HG03575 (cell line): ENCODE measurements at regions not wholly inside any gene's neighbourhood (a gene's known extent, or its start where the extent isn't known, plus 50 kb on each side); places are given as distances from the start of the nearest gene placed in this dataset.

Experiments
- ATAC-seq: cut with Tn5 transposase; IDR thresholded peaks from one replicate; pipeline ENCODE4 v1.9.1; 2021; ENCODE audit not compliant: unreplicated experiment, insufficient number of reproducible peaks, low FRiP score; ENCODE audit errors: extremely low read depth

DNA sequence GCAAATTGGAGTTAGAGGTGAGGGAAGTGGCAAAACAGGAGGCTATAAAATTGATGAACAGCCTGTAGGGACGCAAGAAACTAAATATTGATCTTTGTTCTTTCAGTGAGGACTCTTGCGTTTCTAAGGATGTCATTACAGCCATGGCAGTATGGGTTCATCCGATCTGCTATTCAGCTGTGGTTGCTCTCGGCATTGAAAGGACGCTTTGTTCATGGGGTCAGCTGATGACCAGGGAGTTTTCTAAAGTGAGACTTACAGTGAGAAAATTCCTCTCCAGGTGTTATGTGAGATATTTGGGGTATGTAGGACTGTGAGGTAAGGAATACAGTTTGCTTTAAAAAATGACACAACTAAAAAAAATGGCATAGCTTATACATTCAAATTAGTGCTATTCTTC is 52.7 kb upstream of the PELI1 start:
- no peak for ATAC-seq

DNA sequence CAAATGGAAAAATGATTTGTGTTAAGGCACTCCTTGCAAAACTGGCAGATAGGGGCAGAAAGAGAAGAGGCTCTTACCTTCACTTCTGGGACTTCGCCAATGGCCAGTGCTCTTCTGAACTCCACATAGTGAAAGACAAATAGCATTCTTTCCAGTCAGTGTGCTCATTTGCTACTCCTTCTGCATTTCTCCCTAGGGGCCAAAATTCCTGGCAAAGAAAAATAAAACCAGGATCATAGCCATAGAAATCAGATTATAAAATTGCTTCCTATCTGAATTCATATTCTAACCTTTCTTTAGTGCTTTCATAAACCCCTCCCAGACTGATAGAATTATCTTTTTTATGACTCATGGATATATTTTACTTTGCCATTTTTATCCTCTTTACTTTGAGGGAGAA is 56.9 kb upstream of the PELI1 start:
- no peak for ATAC-seq

DNA sequence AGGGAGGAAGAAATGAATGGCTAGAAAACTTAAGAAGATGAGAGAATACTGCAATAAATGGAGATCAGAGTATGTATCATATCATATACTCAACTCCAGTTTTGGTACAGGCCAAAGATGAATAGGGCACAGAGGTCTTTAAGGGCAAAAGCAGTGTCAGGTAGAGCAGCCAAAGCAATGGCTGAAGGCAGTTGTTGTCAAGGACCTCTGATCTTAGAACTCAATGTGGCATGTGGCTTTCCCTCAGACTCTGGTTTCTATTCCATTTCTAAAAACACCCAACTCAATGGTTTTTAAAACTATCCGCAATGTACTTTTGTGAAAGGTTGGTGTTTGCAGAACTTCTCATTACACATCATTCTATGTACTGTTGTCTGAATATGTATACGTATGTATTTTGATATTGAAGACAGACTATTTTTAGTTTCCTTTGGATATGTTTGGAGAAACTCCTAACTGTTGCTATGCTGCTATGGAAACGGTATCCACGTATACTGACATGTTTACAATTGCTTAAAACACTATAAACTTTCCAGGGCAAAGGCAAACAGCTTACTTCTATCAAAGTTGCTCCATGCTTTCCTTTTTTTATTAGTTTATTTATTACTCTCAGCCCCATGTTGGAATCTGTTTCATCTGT is 58.1 kb upstream of the PELI1 start:
- no peak for ATAC-seq

GRCh38 chr2:64203131-64203857 is 59.1 kb upstream of the PELI1 start:
- ATAC-seq = no peak

DNA sequence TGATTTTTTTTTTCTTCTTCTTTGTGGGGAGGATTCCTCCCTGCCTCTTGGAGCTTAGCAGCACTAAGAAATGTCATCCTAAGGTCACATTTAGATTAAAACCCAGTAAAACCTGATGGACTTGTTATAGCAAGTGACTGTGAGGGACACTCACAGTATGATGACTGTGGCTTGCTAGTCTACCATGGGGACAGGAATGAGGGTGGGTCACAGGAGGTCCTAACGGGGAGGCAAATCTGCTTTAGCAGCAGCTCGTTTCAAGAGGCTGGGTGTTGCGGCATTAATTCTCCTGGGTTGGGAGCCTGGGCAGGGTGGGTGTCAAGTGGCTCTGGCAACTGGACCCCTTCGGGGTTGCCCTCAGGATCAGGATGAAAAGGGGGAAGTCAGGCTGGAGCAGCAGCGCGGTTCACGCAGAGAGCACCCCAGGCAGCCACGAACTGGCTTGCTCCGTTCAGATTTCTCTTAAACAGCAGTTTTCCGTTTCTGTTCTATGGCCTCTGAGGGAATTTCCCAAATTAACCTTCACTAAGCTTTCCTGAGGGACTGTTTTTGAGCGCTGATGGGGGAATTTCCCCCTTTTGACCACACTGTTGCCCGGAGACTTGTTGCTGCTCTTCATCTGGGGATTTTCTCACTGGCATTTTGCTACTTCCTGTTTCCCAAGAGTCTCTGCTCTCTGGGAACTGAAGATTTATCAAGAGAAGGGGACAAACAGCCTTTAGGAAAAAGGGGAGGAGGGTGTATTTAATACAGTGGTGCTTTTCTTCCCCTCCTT is 59.8 kb upstream of the PELI1 start:
- ATAC-seq = peak; percentile 31

DNA sequence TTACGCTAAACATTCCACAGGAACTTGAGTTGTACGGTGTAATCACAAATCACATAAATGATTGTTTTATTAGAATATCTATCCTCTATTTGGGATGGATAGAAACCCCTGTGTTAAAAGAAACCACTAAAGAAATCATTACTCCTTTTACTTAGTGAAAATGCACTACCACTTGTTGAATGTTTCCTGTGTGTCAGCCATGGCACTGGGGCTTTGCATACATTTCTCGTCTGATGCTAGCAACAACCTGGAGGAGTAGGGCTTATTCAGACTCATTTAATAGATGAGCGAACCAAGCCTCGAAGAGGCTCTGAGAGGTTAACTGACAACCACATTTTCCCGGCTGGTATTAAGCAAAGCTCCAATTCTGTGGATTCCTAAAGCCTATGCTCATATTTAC is 60.5 kb upstream of the PELI1 start:
- ATAC-seq = no peak

GRCh38 chr2:64205415-64205814 is 61.2 kb upstream of the PELI1 start:
- ATAC-seq = no peak

- ATAC-seq = no peak
Observed at GRCh38 chr2:64207573-64207972, 63.4 kb upstream of the PELI1 start.

DNA sequence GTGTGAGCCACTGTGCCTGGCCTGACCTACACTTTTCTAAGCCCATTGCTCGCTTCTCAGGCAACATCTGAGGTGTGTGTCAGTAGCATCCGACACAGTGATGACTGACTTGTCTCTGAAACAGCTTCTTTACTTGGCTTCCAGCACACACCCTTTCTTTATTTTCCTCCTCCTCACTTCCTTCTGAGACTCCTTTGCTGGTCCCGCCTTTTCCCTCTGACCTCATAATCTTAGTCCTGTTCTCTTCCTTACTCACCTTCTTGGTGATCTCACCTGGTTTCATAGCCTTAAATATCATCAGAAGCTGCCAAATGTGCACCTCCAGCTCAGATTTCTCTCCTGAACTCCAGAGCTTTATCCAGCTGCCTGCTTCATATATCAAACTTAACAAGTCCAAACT is 66.6 kb upstream of the PELI1 start:
- ATAC-seq = no peak

- no peak for ATAC-seq
Observed at GRCh38 chr2:64211276-64211921, 67.2 kb upstream of the PELI1 start.

- ATAC-seq = no peak
Observed at GRCh38 chr2:64212346-64212745, 68.1 kb upstream of the PELI1 start.

DNA sequence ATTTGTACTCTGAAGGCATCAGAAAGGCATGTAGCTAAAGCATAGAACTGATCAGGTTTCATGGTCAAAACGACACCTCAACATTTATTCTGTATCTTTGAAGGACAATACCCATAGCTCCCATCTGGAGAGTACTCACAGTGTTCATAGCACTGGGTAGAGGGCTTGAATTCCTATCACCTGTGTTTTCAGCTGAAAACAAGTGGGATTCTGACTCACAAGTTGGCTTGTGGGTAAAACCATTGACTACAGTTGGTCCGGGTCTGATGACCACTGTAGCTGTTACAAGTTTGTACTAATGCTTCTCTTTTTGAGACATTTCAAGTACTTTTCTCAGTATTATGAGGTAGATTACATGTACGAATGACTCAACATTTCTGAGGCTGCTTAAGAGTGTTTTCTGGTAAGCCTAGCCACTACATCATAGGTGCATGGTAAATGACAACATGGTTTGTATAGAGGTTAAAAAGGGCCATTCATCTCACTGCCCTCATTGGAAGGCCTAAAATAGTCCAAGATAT is 68.6 kb upstream of the PELI1 start:
- no peak for ATAC-seq

GRCh38 chr2:64213532-64214275 is 69.5 kb upstream of the PELI1 start:
- ATAC-seq = peak; percentile 25

DNA sequence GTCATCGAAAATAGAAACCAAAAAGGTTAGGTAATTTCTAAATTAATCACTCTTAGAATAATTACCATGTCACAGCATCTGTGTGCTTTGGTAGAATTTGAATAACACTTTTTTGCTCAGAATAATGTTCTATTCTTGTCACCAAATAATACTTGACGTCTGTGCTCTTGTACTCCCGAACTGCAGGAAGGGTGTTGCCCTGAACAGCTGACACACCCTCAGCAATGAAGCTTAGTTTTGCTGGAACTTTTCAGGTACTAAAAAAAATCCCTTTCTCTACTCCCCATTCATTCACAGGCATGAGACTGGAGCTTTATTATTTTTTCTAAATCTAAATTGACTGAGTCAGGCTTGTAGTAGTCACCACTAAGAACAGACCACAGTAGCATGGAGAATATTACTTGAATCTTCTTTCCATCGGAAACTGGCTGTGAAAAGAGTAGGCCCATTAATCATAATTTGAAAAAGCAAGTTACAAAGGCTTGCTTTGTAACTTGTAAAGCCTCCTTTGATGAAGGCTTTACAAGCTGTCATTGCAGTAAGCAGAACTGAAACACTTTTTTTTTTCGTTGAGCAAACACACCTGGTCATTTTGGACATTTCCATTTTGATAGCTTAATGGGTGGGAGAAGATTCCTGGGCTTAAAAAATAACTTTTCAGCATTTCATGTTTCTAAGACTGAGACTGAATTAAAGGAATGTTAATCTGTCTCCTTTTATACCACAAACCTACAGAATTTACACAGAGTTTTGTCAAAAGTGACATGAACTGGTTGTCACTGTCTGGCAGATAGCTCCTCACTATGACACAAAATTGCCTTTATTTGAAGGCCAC is 70.3 kb upstream of the PELI1 start:
- peak; percentile 37 for ATAC-seq

DNA sequence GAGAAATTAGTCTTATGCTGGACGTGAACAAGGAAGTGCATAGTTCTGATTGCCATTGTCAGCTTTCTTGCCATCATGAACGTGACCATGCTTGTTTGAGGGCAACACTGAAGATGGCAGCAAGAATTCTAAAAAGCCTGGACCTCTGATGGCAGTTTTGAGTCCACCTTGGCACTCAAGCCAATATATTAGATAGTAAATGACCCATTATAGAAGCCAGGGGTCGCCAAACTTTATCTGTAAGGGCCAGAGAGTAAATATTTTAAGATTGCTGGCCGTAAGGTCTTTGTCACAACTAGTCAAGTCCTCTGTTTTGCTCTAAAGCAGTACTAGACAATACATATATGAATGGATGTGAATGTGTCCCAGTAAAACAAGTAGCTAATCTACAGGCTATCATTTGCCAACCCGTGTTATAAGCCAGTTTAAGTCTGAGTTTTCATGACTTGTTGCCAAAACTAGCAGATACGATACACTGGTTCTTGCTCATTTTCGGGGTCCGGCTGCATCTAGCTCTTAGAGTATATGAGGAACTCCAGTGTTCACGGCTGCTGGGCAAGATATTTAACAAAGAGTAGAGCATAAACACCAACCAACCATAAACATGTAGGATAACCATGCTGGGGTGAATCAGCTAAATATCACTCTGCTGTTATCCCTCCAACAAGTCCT is 73.1 kb upstream of the PELI1 start:
- ATAC-seq = no peak

GRCh38 chr2:64218137-64218802 is 74.0 kb upstream of the PELI1 start:
- no peak for ATAC-seq

DNA sequence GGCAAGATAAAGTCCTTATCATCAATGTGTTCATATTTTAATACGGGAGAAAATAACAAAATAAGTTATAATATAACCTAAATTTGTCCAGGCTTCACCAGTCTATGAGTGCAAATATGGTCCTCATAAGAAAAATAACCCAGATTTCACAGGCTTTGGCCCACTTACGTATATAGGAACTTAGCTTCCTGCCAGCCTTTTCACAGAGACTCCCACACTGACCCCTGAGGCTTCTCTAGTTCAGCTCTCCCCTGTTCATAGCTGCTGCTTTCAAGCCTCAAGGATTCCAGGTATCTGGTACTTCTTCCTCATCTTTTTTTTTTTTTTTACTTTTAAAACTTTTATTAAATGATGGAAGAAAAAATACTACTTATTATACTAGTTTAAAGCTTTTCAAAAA is 74.9 kb upstream of the PELI1 start:
- no peak for ATAC-seq
